ENCODE measurements at regions not wholly inside any gene's neighbourhood (a gene's known extent, or its start where the extent isn't known, plus 50 kb on each side); places are given as distances from the start of the nearest gene placed in this dataset.

DNA sequence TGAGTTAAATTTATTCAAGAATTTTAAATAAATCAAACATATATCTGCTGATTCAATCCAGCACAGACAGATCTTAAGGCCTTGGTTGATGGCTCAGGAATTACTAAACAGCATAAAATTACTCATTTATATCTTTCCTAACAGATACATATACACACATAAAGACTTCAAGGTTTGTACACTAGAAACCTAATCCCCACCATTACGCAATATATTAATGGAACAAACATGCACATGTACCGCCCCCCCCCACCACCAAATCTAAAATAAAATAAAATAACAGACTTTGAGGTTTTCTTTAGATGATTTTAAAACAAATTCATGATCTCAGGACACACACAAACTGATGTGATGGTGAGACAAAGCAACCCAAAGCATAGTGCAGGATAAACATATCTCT lies 333.9 kb upstream of the DDX53 start:
- Histone ChIP-seq H2BK12ac (ENCODE audit: insufficient read length, low read depth, low read length) (no peak overlapping the region), H3K4me1 (ENCODE audit: insufficient read depth, low read length) (no peaks in the 10 kb centered on the region), H3K4ac (ENCODE audit: low read depth, low read length) (no peak overlapping the region), H3K27me3 (ENCODE audit: insufficient read depth, low read length) (no peaks in the 10 kb centered on the region), H4K20me1 (ENCODE audit: control insufficient read depth, insufficient read depth, insufficient read length) (no peaks in the 10 kb centered on the region), H3K18ac (ENCODE audit: insufficient read length, low read depth, low read length) (no peak overlapping the region), H3T11ph (ENCODE audit: low read length) (no peak overlapping the region), H2AK5ac (ENCODE audit: insufficient read length, low read length) (no peak overlapping the region), H2AFZ (ENCODE audit: low read length) (no peak overlapping the region), H4K8ac (replicated peaks; ENCODE audit: insufficient read length, low read depth, low read length) (no peak overlapping the region), H2BK5ac (ENCODE audit: insufficient read length, low read length) (no peak overlapping the region), H2BK15ac (ENCODE audit: low read depth, low read length) (no peak overlapping the region), H4K91ac (ENCODE audit: insufficient read length, low read depth, low read length) (no peak overlapping the region), H3K9me3 (ENCODE audit: control insufficient read depth, low read depth, low read length) (no peaks in the 10 kb centered on the region), H2BK20ac (ENCODE audit: low read depth, low read length, poor library complexity, severe bottlenecking) (no peak overlapping the region), H3K79me1 (ENCODE audit: insufficient read depth, low read depth, low read length, poor library complexity, severe bottlenecking) (no peaks in the 10 kb centered on the region), H3K14ac (ENCODE audit: insufficient read depth, low read length) (no peak overlapping the region), H3K9ac (ENCODE audit: extremely low read depth, insufficient read length, low read length) (no peak overlapping the region), H3K4me2 (ENCODE audit: insufficient read depth, insufficient read length, low read length) (no peak overlapping the region), H3K27ac (ENCODE audit: insufficient read length, low read depth, low read length) (no peak overlapping the region), H4K5ac (ENCODE audit: insufficient read length, low read depth, low read length) (no peak overlapping the region), H3K23me2 (ENCODE audit: insufficient read length, low read depth, low read length, poor library complexity, severe bottlenecking) (no peaks in the 10 kb centered on the region), H3K23ac (ENCODE audit: insufficient read length, low read depth, low read length) (no peak overlapping the region), H2BK120ac (ENCODE audit: low read depth, low read length, poor library complexity, severe bottlenecking) (no peak overlapping the region), H3K79me2 (ENCODE audit: insufficient read depth, low read length) (no peaks in the 10 kb centered on the region), H3K56ac (ENCODE audit: insufficient read length, low read depth, low read length) (no peak overlapping the region)
- no peaks in the 10 kb centered on the region for H3K27me3 Mint-ChIP-seq (ENCODE audit: low read depth)
- DNase-seq: no peak
- peaks cover 18 to 44% of the 10 kb centered on the region in 2 experiments; a peak in 4 of 5 replicates for H3K9me3 Mint-ChIP-seq
- peaks cover 10 to 14% of the 10 kb centered on the region in 2 experiments for H3K4me1 Mint-ChIP-seq
- H3K36me3 Mint-ChIP-seq (ENCODE audit: insufficient read depth in 1 of 3, low read depth in 3 of 3): peaks cover 0 to 4% (median 0%) of the 10 kb centered on the region in 3 experiments; a peak in 2 of 7 replicates
- no peak overlapping the region for H3K4me3 Mint-ChIP-seq
- TF ChIP-seq, protein P1, sequence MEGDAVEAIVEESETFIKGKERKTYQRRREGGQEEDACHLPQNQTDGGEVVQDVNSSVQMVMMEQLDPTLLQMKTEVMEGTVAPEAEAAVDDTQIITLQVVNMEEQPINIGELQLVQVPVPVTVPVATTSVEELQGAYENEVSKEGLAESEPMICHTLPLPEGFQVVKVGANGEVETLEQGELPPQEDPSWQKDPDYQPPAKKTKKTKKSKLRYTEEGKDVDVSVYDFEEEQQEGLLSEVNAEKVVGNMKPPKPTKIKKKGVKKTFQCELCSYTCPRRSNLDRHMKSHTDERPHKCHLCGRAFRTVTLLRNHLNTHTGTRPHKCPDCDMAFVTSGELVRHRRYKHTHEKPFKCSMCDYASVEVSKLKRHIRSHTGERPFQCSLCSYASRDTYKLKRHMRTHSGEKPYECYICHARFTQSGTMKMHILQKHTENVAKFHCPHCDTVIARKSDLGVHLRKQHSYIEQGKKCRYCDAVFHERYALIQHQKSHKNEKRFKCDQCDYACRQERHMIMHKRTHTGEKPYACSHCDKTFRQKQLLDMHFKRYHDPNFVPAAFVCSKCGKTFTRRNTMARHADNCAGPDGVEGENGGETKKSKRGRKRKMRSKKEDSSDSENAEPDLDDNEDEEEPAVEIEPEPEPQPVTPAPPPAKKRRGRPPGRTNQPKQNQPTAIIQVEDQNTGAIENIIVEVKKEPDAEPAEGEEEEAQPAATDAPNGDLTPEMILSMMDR (conservative IDR thresholded peaks at IDR 0.05): no peak
- WGBS (ENCODE audit: extremely low coverage, insufficient read length, low lambda C conversion rate): no CpG with 5 or more reads among the region's 2 CpGs
- no peak overlapping the region for H3K27ac Mint-ChIP-seq
